Stomach (tissue), 8 donors: ENCODE measurements at regions not wholly inside any gene's neighbourhood (a gene's known extent, or its start where the extent isn't known, plus 50 kb on each side); places are given as distances from the start of the nearest gene placed in this dataset.
"Not testable (repeated sequence)": the region's sequence is repeated elsewhere in the genome, so short reads cannot be mapped to it uniquely, and the experiment has no call there.

Source experiments
- DNase-seq, 2 donors: peaks; one replicate each; pipeline versions ENCODE4 v3.0.0 to v3.0.0-alpha.2; 2013 to 2019
- H3K27ac ChIP-seq, 5 donors: fragments of 200-600 bp in 4 of 5; sonication (generic) in 4 of 5; one replicate each; pipeline ENCODE4 v1.5.1; 2013 to 2019; ENCODE audit warnings: mild to moderate bottlenecking in 1 of 5, moderate library complexity in 1 of 5
- H3K27me3 ChIP-seq, 3 donors: fragments of 200-600 bp; sonication (generic); one replicate each; pipeline ENCODE4 v1.5.1; 2017 to 2019; ENCODE audit warnings: mixed run types in 1 of 3
- H3K36me3 ChIP-seq, 4 donors: fragments of 200-600 bp; sonication (generic); 1 replicate in 3 of 4; 2 replicates in 1 of 4; pipeline ENCODE4 v1.5.1; 2016 to 2019
- H3K4me1 ChIP-seq, 4 donors: fragments of 200-600 bp; sonication (generic); one replicate each; pipeline ENCODE4 v1.5.1; 2016 to 2019
- H3K4me3 ChIP-seq, 4 donors: fragments of 200-600 bp; sonication (generic) in 3 of 4; one replicate each; pipeline ENCODE4 v1.5.1; 2016 to 2019; ENCODE audit warnings: mild to moderate bottlenecking in 1 of 4
- H3K9me3 ChIP-seq, 4 donors: fragments of 200-600 bp; sonication (generic); one replicate each; pipeline ENCODE4 v1.5.1; 2016 to 2019
- EP300 ChIP-seq: sonication (generic); formaldehyde crosslinking; IDR thresholded peaks from one replicate; pipeline ENCODE4 v1.6.1; 2017; ENCODE audit warnings: antibody characterized with exemption
- POLR2A ChIP-seq, 4 donors: fragments of 450-650 bp; IDR thresholded peaks; one replicate each; pipeline ENCODE4 v1.6.1; 2016; ENCODE audit warnings: antibody characterized with exemption in 4 of 4, control low read depth in 2 of 4, mild to moderate bottlenecking in 1 of 4, moderate library complexity in 1 of 4
- POLR2AphosphoS5 ChIP-seq, 3 donors: sonication (generic); formaldehyde crosslinking; IDR thresholded peaks; one replicate each; pipeline ENCODE4 v1.6.1; 2016; ENCODE audit warnings: antibody characterized with exemption in 3 of 3
- WGBS, 5 donors: extraction: QIAGEN DNeasy Blood & Tissue Kit in 3 of 5; methylation state at CpG; one replicate each; pipeline versions ENCODE4 v1.1.5 to v1.1.7; 2013 to 2018; 5-methylcytosine and 5-hydroxymethylcytosine counted together
- intact Hi-C: fragments of 100-400 bp; cut with DNase I; formaldehyde crosslinking; loops from one replicate; pipeline ENCODE4 v1.15.1; 2023; ENCODE audit warnings: low total_unique reads
- TF ChIP-seq, protein P1 (sequence below), 7 experiments: fragments of 450-650 bp in 4 of 7; fragments of 200-600 bp in 3 of 7; sonication (generic) in 3 of 7; IDR thresholded peaks; one replicate each; pipeline ENCODE4 v1.5.1; 2016 to 2019; ENCODE audit warnings: antibody characterized with exemption in 7 of 7, control low read depth in 2 of 7, mild to moderate bottlenecking in 1 of 7
- donor health status: healthy with polysubstance abuse.
- donor health status: Bipolar disorder and iron deficiency.
- donor health status: healthy.

DNA sequence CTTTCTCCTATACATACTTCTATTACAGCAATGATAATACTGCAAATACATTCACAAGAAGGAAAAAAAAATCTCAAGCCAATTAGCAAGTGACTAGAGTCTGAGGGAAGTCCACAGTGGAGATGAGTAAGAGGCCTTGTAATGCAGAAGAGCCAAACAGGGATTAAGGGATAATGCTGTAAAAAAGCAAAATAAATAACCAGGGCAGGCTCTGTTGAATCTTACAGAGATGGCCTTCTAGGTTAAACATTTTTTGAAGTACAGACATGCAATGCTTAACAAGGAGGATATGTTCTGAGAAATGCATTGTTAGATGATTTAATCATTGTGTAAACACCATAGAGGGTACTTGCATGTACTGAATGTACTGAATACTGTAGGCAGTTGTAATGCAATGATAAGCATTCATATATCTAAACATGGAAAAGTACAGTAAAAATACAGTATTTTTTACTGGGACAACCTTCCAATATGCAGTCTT, 122.1 kb upstream of the RMDN2 start:
- H3K4me1 ChIP-seq, result peaks cover 14 to 30% (median 21%) of the 10 kb centered on the region in 4 donors
- H3K27ac ChIP-seq, result peak overlapping the region in 4 of 5 donors; percentile 37 to 69 (median 46)
- H3K4me3 ChIP-seq, result no peak overlapping the region
- intact Hi-C loops, result no loop called here
- no peaks in the 10 kb centered on the region for H3K9me3 ChIP-seq
- peak in 1 of 2 donors; percentile 41 for DNase-seq
- H3K27me3 ChIP-seq, result no peaks in the 10 kb centered on the region
- TF ChIP-seq, protein P1, sequence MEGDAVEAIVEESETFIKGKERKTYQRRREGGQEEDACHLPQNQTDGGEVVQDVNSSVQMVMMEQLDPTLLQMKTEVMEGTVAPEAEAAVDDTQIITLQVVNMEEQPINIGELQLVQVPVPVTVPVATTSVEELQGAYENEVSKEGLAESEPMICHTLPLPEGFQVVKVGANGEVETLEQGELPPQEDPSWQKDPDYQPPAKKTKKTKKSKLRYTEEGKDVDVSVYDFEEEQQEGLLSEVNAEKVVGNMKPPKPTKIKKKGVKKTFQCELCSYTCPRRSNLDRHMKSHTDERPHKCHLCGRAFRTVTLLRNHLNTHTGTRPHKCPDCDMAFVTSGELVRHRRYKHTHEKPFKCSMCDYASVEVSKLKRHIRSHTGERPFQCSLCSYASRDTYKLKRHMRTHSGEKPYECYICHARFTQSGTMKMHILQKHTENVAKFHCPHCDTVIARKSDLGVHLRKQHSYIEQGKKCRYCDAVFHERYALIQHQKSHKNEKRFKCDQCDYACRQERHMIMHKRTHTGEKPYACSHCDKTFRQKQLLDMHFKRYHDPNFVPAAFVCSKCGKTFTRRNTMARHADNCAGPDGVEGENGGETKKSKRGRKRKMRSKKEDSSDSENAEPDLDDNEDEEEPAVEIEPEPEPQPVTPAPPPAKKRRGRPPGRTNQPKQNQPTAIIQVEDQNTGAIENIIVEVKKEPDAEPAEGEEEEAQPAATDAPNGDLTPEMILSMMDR (IDR thresholded peaks at IDR 0.05), result no peak
- TF ChIP-seq POLR2AphosphoS5 (IDR thresholded peaks at IDR 0.05) (peak in 1 of 3 donors; percentile 64), EP300 (no peak), POLR2A (IDR thresholded peaks at IDR 0.05) (no peak)
- no peaks in the 10 kb centered on the region for H3K36me3 ChIP-seq

DNA sequence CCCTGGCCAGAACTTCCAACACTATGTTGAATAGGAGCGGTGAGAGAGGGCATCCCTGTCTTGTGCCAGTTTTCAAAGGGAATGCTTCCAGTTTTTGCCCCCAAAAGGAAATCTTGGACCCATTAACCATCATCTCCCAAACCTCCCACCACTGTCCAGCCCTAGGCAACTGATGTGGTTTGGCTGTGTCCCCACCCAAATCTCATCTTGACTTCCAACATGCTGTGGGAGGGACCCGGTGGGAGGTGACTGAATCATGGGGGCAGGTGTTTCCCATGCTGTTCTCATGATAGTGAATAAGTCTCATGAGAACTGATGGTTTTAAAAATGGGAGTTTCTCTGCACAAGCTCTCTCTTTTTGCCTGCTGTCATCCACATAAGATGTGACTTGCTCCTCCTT, 119.1 kb upstream of the RMDN2 start:
- H3K36me3 ChIP-seq, H3K9me3 ChIP-seq, DNase-seq, H3K27me3 ChIP-seq, H3K27ac ChIP-seq, intact Hi-C loops, H3K4me3 ChIP-seq: not testable (repeated sequence)
- WGBS, 5 donors, result 80 to 97% (median 94%) methylated on average over 1 to 2 of the region's 2 CpGs
- H3K4me1 ChIP-seq, result peaks cover 14 to 33% (median 24%) of the 10 kb centered on the region in 4 donors

DNA sequence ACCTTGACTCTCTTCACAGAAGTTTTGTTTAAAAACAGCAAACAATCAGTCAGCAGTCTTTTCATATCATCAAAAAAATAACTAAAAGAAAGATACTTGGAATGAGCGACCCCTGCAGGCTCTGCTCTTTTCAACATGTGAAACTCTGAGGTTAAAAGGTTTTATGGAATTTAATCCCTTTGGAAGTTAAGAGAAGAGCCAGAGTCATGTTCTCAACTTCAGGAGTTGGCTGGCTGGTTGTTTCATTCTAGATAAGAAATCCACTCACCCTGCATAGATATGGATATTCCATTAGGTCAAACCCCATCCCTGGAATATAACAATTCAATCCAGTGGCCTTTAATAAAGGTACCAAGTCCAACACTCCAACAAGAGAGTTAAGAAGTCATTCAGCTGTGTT, 115.6 kb upstream of the RMDN2 start:
- no peak overlapping the region for H3K4me3 ChIP-seq
- H3K27me3 ChIP-seq, result no peaks in the 10 kb centered on the region
- TF ChIP-seq, protein P1 (IDR thresholded peaks at IDR 0.05), result peak in 4 of 7 experiments; percentile 22 to 34 (median 26)
- TF ChIP-seq POLR2A (IDR thresholded peaks at IDR 0.05), result no peak
- peaks cover 0 to 18% (median 7%) of the 10 kb centered on the region in 4 donors for H3K4me1 ChIP-seq
- H3K27ac ChIP-seq, result peak overlapping the region in 1 of 5 donors; percentile 30
- intact Hi-C loops, result no loop called here
- WGBS, 5 donors, result 7 to 41% (median 21%) methylated on average over 1 of the region's 1 CpG
- DNase-seq, result peak; percentile 33 to 34
- no peaks in the 10 kb centered on the region for H3K9me3 ChIP-seq
- no peaks in the 10 kb centered on the region for H3K36me3 ChIP-seq

DNA sequence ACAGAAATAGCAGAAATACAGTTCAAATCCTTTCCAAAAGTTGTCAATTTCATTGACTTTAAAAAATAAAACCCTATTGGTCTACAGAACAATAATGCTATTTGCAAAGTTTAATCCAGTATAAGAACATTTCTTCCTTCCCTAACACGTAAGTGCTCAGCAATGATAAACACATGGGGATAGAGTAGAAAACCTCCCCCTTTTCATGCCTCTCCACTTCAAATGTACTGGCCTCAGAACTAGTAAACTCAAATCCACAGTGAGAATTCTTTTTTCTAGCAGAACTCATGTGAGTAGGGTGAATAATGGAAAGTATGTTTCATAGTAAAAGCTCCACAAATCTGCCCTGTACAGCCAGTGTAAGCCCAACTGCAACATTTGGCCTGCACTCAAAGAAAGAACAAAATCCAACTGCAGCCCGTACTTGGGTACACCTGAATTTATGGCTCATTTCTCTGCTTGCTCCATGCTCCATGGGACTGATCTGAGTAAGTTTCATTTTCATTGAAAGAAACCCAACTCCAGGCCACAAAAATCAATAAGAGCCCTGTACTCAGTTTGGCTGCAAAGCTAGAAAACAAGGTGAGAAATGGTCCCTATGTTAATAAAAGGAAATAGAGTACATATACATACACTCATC, 115.0 kb upstream of the RMDN2 start:
- Histone ChIP-seq H3K27me3 (no peaks in the 10 kb centered on the region), H3K36me3 (no peaks in the 10 kb centered on the region), H3K9me3 (no peaks in the 10 kb centered on the region), H3K27ac (peak overlapping the region in 1 of 5 donors; percentile 30), H3K4me3 (no peak overlapping the region), H3K4me1 (peaks cover 0 to 18% (median 7%) of the 10 kb centered on the region in 4 donors)
- intact Hi-C loops, result no loop called here
- WGBS, 5 donors, result 61 to 77% (median 71%) methylated on average over 2 of the region's 2 CpGs
- TF ChIP-seq, protein P1 (IDR thresholded peaks at IDR 0.05), result no peak
- TF ChIP-seq POLR2A (IDR thresholded peaks at IDR 0.05) (no peak), POLR2AphosphoS5 (IDR thresholded peaks at IDR 0.05) (no peak), EP300 (no peak)
- no peak for DNase-seq

DNA sequence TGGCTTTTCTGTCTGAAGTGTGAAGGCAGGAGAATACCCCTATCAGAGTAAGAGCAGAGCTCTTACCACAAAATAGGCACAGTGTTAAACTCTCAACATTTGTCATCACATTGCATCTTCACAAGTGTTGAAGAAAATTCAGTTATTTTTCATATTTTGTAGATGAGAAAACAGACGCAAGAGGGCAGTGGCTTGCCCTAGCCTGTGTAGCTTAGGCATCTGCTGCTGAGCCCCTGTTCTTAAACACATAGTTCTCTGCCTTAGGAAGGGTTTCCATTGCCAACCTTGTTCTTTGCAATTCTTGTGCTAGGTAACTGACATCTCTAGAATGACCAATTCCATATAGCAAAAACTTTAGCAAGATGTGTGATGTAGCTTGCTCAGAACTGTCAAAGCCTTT, 112.7 kb upstream of the RMDN2 start:
- WGBS, 5 donors, result 58 to 86% (median 77%) methylated on average over 1 of the region's 1 CpG

More for the DNA sequence above, 112.7 kb upstream of the RMDN2 start:
- Histone ChIP-seq H3K36me3 (no peaks in the 10 kb centered on the region), H3K27me3 (no peaks in the 10 kb centered on the region), H3K9me3 (no peaks in the 10 kb centered on the region), H3K4me1 (peaks cover 0 to 18% (median 7%) of the 10 kb centered on the region in 4 donors), H3K27ac (no peak overlapping the region), H3K4me3 (no peak overlapping the region)
- TF ChIP-seq POLR2AphosphoS5 (IDR thresholded peaks at IDR 0.05), result no peak
- TF ChIP-seq EP300, result no peak
- no peak for TF ChIP-seq POLR2A (IDR thresholded peaks at IDR 0.05)
- TF ChIP-seq, protein P1 (IDR thresholded peaks at IDR 0.05), result no peak
- DNase-seq, result no peak
- intact Hi-C loops, result no loop called here
